ENCODE measurements at regions not wholly inside any gene's neighbourhood (a gene's known extent, or its start where the extent isn't known, plus 50 kb on each side); places are given as distances from the start of the nearest gene placed in this dataset.

DNA sequence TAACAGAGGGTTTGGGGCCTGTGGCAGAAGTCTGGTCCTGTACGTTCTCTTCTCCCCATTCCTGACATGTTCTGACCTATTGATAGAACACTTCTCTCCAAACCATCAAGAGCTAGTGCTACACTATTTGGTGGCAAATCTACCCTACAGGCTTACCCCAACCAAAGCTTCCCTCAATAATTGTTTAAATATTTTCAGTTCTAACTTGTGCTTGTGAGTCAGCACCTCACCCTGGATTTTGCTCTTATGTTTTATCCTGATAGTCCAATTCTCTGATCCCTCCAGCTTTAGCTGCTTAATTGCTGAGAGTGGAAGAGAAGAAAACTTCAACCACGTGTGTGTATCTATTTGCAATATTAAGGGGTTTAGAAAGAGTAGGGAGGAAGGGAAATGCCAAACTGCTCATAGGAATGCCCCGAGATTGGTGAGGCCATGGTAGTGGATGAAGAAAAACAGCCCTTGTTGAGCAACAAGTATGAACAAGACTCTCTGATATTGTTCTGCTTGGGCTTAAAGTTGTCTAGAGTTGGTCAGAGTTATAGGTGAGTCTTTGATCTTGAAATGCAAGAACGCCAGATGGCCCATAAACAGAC lies 67.8 kb upstream of the PARD3B start:
- Mint-ChIP-seq H3K36me3 (no peaks in the 10 kb centered on the region), H3K9me3 (peaks cover 0 to 2% of the 10 kb centered on the region in 2 donors), H3K4me3 (no peak overlapping the region), H3K4me1 (no peaks in the 10 kb centered on the region), H3K27me3 (ENCODE audit: low read depth in 2 of 2) (no peaks in the 10 kb centered on the region), H3K27ac (no peak overlapping the region)
- Histone ChIP-seq H3K27me3 (ENCODE audit: control insufficient read depth, insufficient read depth, low read length) (no peaks in the 10 kb centered on the region), H3K36me3 (ENCODE audit: control insufficient read depth, insufficient read depth, low read length) (no peaks in the 10 kb centered on the region), H3K4me3 (ENCODE audit: low read length) (no peak overlapping the region), H3K27ac (ENCODE audit: low read length) (no peak overlapping the region), H3K4me1 (ENCODE audit: control insufficient read depth, insufficient read depth, low read length) (no peaks in the 10 kb centered on the region), H3K9me3 (ENCODE audit: control insufficient read depth, insufficient read depth, low read length) (no peaks in the 10 kb centered on the region)
- WGBS (ENCODE audit: insufficient coverage), result 85% methylated on average over 4 of the region's 4 CpGs
- DNase-seq, result no peak
- no peak for ATAC-seq
- intact Hi-C loops (cut with micrococcal nuclease), result no loop called here
- TF ChIP-seq, protein P1, sequence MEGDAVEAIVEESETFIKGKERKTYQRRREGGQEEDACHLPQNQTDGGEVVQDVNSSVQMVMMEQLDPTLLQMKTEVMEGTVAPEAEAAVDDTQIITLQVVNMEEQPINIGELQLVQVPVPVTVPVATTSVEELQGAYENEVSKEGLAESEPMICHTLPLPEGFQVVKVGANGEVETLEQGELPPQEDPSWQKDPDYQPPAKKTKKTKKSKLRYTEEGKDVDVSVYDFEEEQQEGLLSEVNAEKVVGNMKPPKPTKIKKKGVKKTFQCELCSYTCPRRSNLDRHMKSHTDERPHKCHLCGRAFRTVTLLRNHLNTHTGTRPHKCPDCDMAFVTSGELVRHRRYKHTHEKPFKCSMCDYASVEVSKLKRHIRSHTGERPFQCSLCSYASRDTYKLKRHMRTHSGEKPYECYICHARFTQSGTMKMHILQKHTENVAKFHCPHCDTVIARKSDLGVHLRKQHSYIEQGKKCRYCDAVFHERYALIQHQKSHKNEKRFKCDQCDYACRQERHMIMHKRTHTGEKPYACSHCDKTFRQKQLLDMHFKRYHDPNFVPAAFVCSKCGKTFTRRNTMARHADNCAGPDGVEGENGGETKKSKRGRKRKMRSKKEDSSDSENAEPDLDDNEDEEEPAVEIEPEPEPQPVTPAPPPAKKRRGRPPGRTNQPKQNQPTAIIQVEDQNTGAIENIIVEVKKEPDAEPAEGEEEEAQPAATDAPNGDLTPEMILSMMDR (IDR thresholded peaks at IDR 0.05), result no peak

DNA sequence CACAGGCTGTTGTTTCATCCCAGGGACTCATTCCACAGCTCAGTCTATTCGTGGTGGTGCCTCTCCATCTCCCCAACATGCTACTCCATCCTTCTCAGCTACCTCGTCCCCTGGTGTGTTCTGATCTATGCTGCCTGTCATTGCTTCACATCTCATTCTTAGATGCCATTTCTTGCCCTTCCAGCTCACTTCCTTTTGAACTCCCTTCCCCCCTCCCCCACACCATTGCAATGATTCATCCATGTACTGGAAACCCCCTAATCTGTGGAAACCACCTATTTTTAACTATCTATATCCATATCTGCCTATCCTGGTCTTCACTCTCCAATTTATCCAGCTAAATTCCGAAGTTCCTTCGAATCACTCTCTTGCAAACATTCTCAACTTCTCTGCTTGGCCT lies 65.7 kb upstream of the PARD3B start:
- Mint-ChIP-seq H3K27ac (no peak overlapping the region), H3K9me3 (peaks cover 0 to 2% of the 10 kb centered on the region in 2 donors), H3K27me3 (ENCODE audit: low read depth in 2 of 2) (no peaks in the 10 kb centered on the region), H3K4me3 (no peak overlapping the region), H3K36me3 (no peaks in the 10 kb centered on the region), H3K4me1 (no peaks in the 10 kb centered on the region)
- H3K36me3 ChIP-seq (ENCODE audit: control insufficient read depth, insufficient read depth, low read length), result no peaks in the 10 kb centered on the region
- 80% methylated on average over 4 of the region's 4 CpGs for WGBS (ENCODE audit: insufficient coverage)
- H3K4me1 ChIP-seq (ENCODE audit: control insufficient read depth, insufficient read depth, low read length), result no peaks in the 10 kb centered on the region
- H3K9me3 ChIP-seq (ENCODE audit: control insufficient read depth, insufficient read depth, low read length), result no peaks in the 10 kb centered on the region
- no peaks in the 10 kb centered on the region for H3K27me3 ChIP-seq (ENCODE audit: control insufficient read depth, insufficient read depth, low read length)
- H3K27ac ChIP-seq (ENCODE audit: low read length), result no peak overlapping the region
- intact Hi-C loops (cut with micrococcal nuclease), result no loop called here
- no peak for ATAC-seq
- DNase-seq, result peak in 1 of 2 donors; percentile 3
- H3K4me3 ChIP-seq (ENCODE audit: low read length), result no peak overlapping the region
- TF ChIP-seq, protein P1 (IDR thresholded peaks at IDR 0.05), result no peak

DNA sequence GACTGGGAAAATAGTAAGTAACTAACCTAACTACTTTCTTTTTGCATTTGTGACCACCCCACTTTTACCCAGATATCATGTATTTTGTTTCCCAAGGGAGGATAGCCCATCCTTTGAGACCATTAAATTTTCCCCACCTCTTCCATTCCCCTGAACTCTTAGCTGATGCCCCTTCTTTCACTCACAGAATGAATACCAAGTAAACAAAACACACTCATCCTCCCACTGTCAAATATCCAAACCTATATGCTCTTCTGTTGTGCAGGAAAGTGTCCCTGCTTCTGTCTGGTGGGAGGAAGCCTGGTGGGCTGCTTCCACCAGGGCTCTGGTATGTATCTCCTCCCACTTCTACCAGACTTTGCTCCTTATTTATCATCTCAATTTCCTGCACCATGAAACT lies 64.6 kb upstream of the PARD3B start:
- intact Hi-C loops (cut with micrococcal nuclease), result no loop called here
- H3K9me3 Mint-ChIP-seq, result no peaks in the 10 kb centered on the region

More for the DNA sequence above, 64.6 kb upstream of the PARD3B start:
- no peaks in the 10 kb centered on the region for H3K27me3 ChIP-seq (ENCODE audit: control insufficient read depth, insufficient read depth, low read length)
- H3K27ac Mint-ChIP-seq, result no peak overlapping the region
- no peak overlapping the region for H3K4me3 ChIP-seq (ENCODE audit: low read length)
- H3K36me3 ChIP-seq (ENCODE audit: control insufficient read depth, insufficient read depth, low read length), result no peaks in the 10 kb centered on the region
- no peak for ATAC-seq
- no peak overlapping the region for H3K4me3 Mint-ChIP-seq
- no peaks in the 10 kb centered on the region for H3K36me3 Mint-ChIP-seq
- DNase-seq, result no peak
- no peaks in the 10 kb centered on the region for H3K4me1 ChIP-seq (ENCODE audit: control insufficient read depth, insufficient read depth, low read length)
- no peaks in the 10 kb centered on the region for H3K9me3 ChIP-seq (ENCODE audit: control insufficient read depth, insufficient read depth, low read length)
- no peaks in the 10 kb centered on the region for H3K4me1 Mint-ChIP-seq
- no peak overlapping the region for H3K27ac ChIP-seq (ENCODE audit: low read length)
- no peaks in the 10 kb centered on the region for H3K27me3 Mint-ChIP-seq (ENCODE audit: low read depth in 2 of 2)
- TF ChIP-seq, protein P1 (IDR thresholded peaks at IDR 0.05), result no peak
